GM12865 (cell line): ENCODE measurements at regions not wholly inside any gene's neighbourhood (a gene's known extent, or its start where the extent isn't known, plus 50 kb on each side); places are given as distances from the start of the nearest gene placed in this dataset.
A peak's percentile ranks its signal among the peaks of the same experiment; 100 is the strongest.

ENCODE experiments used
- DNase-seq: peaks from one replicate; pipeline ENCODE4 v3.0.0; 2010; ENCODE audit warnings: low read depth
- H3K4me3 ChIP-seq: 2 replicates; pipeline ENCODE4 v1.5.1; 2011; ENCODE audit warnings: mild to moderate bottlenecking, low read depth, low read length, control low read depth
- TF ChIP-seq, protein P1 (sequence below): IDR thresholded peaks from 2 replicates; pipeline ENCODE4 v1.5.1; 2011; ENCODE audit warnings: low read length, control low read depth, low read depth, inconsistent platforms; ENCODE audit not compliant: insufficient read depth; ENCODE audit errors: missing control alignments

DNA sequence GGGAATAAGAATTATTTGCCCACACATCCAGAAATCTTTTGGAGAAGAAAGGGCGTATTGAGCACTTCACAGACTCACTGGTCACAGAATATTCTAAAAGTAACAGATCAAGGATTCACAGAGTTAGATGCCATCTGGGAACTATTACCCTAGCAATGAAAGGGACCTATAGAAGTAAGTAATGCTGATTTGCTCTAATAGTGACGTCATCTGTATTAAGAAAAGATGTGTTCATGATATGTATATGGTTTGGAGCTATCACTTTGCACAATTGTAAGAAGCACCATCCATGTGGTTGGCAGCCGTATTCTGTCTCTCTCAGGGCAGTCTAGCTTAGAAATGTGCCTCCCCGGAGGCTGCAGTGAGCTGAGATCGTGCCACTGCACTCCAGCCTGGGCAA lies 52.8 kb upstream of the SV2C start:
- TF ChIP-seq, protein P1, sequence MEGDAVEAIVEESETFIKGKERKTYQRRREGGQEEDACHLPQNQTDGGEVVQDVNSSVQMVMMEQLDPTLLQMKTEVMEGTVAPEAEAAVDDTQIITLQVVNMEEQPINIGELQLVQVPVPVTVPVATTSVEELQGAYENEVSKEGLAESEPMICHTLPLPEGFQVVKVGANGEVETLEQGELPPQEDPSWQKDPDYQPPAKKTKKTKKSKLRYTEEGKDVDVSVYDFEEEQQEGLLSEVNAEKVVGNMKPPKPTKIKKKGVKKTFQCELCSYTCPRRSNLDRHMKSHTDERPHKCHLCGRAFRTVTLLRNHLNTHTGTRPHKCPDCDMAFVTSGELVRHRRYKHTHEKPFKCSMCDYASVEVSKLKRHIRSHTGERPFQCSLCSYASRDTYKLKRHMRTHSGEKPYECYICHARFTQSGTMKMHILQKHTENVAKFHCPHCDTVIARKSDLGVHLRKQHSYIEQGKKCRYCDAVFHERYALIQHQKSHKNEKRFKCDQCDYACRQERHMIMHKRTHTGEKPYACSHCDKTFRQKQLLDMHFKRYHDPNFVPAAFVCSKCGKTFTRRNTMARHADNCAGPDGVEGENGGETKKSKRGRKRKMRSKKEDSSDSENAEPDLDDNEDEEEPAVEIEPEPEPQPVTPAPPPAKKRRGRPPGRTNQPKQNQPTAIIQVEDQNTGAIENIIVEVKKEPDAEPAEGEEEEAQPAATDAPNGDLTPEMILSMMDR, result no peak
- no peak for DNase-seq
- H3K4me3 ChIP-seq, result no peak overlapping the region

DNA sequence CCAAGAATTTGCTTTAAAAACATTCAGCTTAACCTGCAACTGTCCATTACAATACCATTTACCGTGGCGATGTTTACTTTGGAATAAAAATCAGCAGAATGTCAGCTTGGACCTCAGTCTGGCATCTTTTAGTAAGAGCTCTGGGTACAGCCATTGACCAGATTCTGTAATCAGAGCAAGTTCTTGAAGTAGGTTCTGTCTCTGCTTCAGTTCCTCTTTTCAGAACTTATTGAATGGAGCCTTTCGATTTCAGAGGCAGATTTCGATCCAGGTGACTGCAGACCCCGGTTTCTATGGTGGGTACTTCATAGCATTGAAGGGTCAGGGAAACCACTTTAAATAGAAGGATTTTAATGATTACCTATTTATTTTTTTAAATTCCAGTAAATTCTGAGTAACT lies 53.4 kb upstream of the SV2C start:
- TF ChIP-seq, protein P1, result no peak
- DNase-seq, result peak; percentile 45
- no peak overlapping the region for H3K4me3 ChIP-seq

DNA sequence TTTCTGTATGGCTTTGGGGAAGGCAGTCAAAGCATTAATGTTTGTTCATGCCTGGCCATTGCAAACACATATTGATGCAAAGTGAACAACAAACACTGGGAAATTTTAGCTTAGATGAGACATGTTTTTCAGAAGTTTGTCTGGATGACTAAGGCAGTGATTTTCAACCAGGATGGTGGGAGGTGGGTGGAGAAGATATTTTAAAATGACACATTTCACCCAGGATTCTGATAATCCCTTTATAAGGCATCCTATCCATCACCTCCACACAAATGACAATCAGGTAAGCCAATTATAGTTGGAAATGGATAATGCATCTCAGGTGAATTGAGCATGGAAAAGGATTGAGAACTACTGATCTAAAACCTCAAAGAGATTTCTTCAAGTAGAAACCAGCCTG lies 57.4 kb upstream of the SV2C start:
- DNase-seq, result no peak
- TF ChIP-seq, protein P1, result no peak
- H3K4me3 ChIP-seq, result no peak overlapping the region

DNA sequence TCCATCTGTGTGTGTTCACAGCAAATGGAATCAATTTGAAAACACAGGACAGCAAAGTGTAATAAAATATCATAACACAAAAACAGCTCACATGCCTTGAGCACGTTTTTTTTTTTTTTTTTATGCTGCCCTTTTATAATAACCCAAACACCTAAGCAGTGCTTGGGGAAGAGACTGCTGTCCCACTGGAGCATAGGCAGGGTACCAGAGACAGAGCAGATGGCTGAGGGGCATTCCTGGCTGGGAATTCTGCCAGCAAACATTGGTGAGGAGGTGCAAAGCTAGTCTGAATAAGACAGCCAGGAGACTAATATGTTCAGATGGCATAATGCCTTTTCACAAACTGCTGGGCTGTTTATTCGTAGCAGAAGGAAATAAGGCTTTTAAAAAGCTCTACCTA lies 58.1 kb upstream of the SV2C start:
- no peak for DNase-seq
- H3K4me3 ChIP-seq, result no peak overlapping the region
- TF ChIP-seq, protein P1, result no peak

DNA sequence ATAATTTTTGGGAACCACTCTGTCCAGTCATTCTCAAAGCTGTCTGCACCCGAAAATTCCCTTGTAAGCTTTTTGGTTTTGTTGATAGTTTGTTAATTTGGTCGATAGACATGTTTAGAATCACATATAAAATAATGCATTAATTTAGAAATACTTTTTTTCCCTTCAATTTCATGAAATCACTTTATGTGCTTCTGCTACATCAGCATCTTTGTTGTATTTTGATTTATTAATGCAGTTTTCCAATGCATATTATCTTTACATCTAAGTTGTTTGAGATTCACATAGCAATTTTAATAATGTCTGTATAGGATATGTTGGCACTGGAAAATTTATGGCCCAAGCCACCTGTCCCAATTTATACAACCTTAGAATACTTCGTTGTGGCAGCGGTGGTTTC lies 60.6 kb upstream of the SV2C start:
- no peak overlapping the region for H3K4me3 ChIP-seq

DNA sequence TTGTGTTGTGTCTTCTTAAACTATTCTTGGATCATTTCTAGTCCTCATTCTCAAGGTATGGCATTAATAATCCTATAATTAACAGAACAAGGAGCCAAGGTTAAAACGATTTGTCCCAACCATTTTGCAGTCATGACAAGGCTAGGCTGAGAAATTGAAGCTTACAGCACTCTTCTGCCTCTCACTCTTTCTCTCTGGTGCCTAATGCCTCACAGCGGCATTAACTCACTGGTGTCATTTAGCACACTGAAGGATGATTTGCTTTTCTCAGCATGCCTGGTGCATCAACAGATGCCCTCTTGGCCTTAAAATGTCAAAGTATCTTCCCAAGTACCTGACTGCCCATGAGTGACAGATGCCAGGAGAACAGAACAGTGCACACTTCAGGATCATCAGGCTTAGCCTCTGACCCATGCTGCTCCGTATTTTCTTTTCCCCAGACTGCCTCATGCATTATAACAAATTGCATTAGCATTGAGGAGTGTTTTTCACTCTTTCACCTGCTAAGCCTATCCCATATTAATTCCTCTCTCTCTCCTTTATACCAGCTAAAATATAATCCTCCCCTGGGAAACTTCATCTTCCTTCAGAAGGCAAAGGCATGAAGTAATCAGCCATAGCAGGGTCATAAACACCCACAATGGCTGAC lies 61.1 kb upstream of the SV2C start:
- DNase-seq, result no peak
- TF ChIP-seq, protein P1, result no peak
- no peak overlapping the region for H3K4me3 ChIP-seq

More for the DNA sequence above, 60.6 kb upstream of the SV2C start:
- no peak for DNase-seq
- TF ChIP-seq, protein P1, result no peak

DNA sequence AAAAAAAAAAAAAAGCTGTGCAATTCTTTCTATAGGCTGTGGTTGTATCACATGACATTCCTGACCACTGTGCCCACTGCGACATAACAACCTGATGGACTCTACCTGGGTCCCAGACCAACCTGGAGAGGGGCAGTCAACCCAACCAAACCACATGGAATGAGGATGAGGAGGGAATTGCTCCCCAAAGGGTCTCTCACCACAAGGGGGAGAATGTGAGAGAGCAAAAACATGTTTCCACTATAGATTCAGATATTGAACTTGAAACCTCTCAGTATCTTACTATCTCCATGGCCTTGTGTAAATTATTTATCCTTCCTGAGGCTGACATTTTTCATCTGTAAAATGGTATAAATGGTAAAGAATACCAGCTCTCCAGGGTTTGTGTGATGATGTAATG lies 66.9 kb upstream of the SV2C start:
- H3K4me3 ChIP-seq, result no peak overlapping the region
- TF ChIP-seq, protein P1, result peak; percentile 11
- no peak for DNase-seq
